ENCODE measurements at regions not wholly inside any gene's neighbourhood (a gene's known extent, or its start where the extent isn't known, plus 50 kb on each side); places are given as distances from the start of the nearest gene placed in this dataset.

- whole genome bisulfite sequencing, 5 donors = 30 to 53% (median 42%) methylated on average over 4 of the region's 4 CpGs
- Histone ChIP-seq H3K4me1 (no peaks in the 10 kb centered on the region), H3K9me3 (no peaks in the 10 kb centered on the region), H3K36me3 (no peaks in the 10 kb centered on the region), H3K27ac (no peak overlapping the region), H3K27me3 (no peaks in the 10 kb centered on the region), H3K4me3 (no peak overlapping the region)
- TF ChIP-seq CTCF (IDR thresholded peaks at IDR 0.05) = no peak
- TF ChIP-seq POLR2A (IDR thresholded peaks at IDR 0.05) = no peak
- no peak for TF ChIP-seq POLR2AphosphoS5 (IDR thresholded peaks at IDR 0.05)
- no peak for TF ChIP-seq EP300 (IDR thresholded peaks at IDR 0.05)
- intact Hi-C loops (cut with DNase I; ENCODE audit: low total_unique reads) = no loop called here
- no peak for DNase-seq
These were observed 199.5 kb downstream of the KCNN2 start for GRCh38 chr5:114561415-114561814.
